NCI-H446 (cell line): ENCODE measurements at regions not wholly inside any gene's neighbourhood (a gene's known extent, or its start where the extent isn't known, plus 50 kb on each side); places are given as distances from the start of the nearest gene placed in this dataset.
"Not testable (repeated sequence)": the region's sequence is repeated elsewhere in the genome, so short reads cannot be mapped to it uniquely, and the experiment has no call there.

Source experiments
- DNase-seq, 2 experiments: peaks; one replicate each; lab custom pipeline; 2025; lab: John Stamatoyannopoulos, UW

DNA sequence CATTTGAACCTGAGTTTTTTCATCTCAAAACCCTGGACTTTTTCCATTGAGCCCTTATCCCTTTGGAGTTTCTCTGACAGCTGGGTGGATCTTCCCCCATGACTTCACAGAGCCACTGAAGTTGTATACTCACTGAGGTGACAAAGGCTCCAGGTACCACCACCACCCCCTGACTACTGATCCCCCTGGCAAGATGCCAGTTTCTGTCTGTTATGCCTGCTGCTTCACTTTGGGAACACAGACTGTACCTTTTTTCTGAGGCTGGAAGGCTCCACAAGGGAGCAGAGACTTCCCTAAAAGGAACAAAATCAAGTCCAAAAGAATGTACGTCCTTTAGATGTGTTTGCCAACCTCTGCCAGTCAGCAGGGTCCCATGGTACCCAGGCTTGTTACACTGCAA, 160.3 kb upstream of the JADE1 start:
- DNase-seq, result no peak

DNA sequence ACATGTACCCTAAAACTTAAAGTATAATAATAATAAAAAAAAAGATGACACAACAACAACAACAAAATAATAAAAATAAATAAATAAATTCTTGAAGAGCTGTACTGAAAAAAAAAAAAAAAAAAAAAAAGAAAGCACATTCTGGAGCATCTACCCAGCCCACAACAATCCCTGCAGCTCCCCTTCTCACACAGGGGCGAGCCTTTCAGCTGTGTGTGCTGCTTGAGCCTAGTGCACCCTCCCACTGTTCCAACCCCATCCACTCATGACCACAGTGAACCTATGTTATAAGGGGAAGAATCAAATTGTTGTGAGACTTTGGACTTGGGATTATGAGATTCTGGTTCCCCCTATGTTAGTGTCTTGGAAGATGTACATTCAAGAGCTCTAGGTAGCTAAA, 161.5 kb upstream of the JADE1 start:
- no peak for DNase-seq

DNA sequence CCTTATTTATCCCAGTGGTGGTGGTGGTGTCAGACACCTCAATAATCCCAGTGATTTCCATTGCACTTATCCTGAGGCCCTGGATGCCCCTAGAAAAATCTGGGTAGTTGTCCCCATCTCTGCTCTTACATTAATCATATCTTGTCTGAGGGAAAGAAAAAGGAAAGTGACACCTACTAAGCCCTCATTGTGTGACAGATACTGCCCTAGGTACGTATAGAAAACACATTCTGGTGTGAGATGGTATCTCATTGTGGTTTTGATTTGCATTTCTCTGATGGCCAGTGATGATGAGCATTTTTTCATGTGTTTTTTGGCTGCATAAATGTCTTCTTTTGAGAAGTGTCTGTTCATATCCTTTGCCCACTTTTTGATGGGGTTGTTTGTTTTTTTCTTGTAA, 162.6 kb upstream of the JADE1 start:
- DNase-seq, result not testable (repeated sequence)

DNA sequence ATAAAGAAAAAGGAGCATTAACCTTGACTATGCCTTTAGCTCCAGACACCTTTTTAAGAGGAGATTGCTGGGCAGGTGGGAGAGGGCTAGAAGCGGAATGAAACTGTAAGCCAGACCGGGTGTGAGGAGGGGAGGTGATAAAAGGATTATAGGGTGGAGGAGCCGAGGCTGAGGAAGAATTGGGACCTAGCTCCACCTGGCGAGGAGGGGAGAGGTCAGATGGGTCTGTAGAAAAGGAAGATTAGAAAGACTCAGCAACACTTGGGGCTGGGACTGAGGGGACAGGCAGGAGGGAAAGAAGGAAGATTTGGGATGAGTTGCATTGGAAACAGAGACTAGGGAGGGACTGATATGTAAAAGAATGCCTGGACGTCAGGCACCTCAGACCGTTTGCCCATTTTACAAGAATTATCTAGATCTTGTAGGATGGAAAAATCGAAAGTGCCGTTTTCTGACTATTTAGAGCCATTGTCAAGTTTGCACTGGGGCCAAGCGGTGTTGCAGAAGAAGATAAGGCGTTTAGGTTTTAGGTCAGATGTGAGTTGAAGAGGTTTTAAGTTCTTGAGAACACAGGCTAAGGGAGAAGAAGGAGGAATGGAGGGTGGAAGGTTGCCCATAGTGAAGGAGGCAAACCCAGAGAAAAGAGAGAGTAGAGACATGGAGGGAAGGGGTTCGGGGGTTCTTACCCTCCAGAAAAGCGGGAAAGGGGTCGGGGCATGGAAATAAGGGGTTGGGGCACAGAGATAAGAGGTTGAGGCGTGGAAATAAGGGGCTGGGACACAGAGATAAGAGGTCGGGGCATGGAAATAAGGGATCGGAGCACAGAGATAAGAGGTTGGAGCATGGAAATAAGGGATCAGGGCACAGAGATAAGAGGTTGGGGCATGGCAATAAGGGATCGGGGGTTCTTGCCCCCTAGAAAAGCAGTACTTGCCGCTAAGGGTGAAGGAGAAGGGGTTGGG, 164.5 kb upstream of the JADE1 start:
- not testable (repeated sequence) for DNase-seq

DNA sequence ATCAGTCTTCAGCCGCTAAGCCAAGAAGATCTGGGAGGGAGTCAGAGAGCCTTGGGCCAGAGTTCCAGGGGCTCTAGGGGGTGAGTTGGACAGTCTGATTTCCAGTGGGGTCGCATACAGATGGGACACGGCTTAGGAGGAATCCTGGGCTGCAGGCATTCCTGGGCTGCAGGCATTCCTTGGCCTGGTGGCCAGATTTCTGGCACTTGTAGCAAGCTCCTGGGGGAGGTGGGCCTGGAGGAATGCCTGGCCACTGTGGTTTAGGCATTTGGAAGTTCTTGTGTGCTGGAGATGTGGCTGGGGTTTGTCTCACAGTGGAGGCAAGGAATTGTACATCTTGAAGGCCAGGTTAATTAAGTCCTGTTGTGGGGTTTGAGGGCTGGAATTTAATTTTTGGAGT, 165.4 kb upstream of the JADE1 start:
- not testable (repeated sequence) for DNase-seq

DNA sequence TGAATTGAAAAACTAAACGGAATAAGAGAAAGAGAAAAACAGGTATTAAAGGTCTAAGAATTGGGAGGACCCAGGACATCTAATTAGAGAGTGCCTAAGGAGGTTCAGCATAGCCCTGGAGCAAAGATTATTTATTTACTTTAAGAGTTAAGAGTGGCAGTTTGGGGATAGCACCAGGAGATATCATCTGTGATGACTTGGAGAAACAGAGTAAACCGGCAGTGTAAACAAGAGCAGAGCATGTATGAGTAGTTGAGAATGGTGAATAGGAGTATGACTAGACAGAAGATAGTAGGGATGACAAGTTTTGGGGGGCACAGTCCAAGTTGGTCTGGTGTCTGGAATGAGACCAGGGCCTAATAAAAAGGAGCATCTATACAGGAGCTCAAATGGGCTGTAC, 167.9 kb upstream of the JADE1 start:
- not testable (repeated sequence) for DNase-seq

DNA sequence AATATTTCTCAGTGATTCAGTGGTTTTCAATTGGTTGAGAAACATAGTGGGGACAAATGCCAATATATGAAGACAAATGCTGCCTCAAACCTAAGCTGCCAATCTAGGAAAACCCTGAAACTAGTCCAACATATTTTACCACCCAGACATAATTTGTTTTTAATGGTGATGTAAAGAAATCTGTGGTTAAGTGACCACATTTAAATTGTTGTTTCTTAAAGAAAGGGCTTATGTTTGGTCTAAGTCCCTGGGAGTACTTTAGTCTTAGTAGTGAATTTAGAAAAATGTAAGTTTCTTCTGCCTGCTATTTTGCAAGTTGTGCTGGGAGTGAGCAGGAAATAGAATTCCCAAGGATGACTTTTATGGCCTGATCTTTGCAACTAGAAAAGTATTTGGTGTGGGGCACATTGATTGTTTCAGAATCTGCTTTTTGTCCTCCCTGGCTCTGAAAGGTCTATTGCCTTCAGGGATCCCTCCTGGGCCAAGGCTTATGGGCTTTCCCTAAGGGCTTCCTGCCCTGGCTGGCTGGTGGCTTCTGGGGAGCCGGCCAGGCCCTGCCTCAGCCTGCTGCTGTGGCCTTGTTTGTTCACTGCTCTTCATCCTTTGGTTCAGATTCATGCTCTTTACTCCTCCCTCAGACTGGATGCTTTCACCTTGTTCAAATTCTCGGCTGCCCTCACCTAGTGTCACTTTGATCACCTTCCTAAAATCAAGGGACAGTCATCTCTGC, 169.8 kb upstream of the JADE1 start:
- DNase-seq, result no peak

DNA sequence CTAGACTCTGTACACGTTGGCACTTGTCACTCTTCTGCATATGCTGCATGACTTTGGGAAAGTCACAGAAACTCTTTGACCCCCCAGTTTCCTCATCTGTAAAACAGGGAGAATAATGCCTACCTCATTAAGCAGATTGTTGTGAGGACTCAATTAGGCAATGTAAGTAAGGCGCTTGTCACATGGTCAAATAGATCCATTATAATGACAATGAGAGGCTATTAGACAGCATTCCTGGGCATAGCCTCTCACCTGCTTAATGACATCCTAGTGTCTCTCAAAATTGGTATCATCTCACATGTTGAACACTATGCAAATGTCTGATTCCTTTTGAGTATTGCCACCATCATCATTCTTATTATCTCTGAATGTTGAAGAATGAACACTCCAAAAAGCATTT, 172.6 kb upstream of the JADE1 start:
- no peak for DNase-seq

DNA sequence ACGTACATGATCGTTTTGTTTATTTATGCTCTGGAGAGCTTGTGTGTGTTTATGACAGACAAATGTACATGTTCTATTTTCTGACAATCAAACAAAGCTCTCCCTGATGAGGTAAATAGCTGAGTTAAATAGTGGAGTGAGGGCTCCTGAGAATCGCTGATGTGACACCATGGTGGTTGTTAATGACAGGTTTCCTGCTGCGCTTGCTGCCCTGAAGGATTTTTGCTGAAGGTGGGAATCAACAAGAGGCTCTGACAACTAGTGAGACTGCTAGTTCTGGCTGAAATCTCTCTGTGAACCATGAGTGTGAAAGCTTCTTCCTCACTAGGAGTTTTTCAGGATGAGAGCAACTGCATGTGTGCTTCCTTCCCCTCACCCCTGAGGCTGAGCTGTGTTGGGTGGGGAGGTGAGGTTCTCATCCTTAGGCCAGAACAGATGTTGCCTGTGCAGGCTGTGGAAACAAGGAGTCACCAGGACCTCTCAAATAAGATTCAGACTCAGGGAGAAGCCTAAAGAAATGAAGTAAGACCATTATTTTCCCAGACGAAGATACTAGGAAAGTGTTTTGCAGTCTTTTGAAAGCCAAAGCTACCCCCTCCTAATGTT, 173.4 kb upstream of the JADE1 start:
- DNase-seq, result no peak

DNA sequence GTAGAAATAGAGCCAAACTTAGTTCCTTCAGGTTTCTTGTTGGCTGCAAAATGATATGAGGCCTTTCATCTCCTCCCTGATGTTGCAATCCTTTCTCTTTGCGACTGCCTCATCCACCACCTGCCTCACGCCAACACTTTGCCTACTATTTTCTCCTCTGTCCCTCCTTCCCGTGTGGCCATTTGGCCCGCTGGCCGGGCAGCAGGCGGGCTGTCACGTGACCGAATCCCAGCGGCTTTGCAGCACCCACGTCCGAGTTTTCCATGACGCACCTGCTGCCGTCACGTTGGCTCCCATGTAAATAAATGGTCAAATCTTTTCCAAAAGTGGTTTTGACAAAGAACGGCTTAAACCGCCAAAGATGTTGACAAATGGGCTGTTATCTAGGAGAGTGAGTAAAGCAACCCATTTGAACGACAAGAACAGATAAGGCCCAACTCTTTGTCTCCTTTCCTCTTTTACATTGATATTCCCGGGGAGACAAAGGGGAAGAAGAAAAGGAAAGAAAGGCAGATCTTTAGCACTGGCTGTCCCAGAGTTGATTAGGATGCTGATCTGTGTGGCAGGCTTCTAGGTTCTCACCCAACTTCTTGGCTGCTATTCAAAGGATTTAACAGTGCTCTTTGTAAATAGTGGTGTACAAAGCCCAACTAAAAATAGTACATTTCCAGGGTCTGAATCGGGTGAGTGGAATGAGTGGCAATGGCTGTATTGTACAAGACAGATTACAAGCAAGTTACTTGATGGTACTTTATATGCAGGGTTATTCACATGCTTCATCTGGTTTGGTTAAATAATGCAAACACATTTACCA, 174.2 kb upstream of the JADE1 start:
- DNase-seq, result peak in 1 of 2 experiments; percentile 25

DNA sequence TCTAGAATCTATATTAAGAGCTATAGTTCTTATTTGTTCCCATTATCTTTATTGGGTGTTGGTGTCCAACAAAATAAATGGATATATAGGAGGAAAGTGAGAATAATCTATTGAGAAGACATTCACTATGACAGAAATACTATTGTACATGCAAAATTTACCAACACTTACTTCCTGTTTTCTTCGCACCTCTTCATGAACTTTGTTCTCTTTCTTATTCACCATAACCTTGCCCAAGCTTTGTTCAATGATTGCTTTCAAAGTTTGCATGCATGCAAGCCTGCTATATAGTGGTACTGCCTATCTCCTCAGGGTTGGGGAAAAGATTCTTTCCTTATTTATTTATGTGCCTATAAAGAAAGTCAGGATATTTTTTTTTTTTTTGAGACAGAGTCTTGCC, 176.4 kb upstream of the JADE1 start:
- no peak for DNase-seq

DNA sequence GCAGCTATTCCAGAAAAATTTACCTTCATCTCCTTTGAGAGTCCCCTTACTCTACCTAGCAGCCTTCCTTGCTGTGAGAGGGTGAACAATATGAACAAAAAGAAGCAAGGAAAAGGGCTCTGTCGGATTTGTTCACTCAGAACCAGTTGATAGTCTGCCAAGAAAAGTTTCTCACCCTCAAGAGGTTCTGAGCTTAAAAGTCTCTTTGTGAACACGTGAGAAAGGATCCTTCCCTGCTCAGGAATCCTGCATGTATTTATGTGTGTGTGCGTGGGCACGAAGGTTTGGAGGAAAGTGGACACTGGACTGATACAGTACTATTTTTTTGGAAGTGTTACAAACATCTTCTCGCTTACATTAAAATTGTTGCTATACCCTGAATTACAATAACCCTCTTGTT, 178.6 kb upstream of the JADE1 start:
- no peak for DNase-seq

DNA sequence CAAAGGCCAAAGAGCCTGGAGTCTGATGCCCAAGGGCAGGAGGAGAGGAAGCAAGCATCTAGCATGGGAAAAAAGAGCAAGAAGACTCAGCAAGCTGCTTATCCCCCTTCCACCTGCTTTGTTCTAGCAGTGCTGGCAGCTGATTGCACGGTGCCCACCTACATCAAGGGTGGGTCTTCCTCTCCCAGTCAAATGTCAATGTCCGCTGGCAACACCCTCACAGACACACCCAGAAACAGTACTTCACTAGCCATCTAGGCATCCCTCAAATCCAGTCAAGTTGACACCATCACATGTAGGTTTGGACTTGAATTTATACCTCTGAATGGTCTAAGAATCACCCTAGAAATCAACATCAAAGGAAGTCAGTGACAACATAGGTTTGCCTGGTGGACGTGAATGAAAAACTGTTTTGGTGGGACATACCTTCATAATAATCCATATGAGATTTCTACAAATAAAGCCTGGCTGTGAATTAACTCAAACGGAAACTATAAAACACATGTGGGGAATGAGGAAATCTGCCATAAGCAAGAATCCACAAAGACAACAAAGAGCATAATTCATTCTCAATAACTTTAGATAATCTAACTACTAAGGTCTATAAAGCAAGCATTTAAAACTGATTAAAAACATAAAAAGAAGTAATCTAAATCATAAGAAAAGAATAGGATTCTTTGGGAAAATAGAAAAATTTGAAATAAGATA, 185.8 kb upstream of the JADE1 start:
- no peak for DNase-seq

DNA sequence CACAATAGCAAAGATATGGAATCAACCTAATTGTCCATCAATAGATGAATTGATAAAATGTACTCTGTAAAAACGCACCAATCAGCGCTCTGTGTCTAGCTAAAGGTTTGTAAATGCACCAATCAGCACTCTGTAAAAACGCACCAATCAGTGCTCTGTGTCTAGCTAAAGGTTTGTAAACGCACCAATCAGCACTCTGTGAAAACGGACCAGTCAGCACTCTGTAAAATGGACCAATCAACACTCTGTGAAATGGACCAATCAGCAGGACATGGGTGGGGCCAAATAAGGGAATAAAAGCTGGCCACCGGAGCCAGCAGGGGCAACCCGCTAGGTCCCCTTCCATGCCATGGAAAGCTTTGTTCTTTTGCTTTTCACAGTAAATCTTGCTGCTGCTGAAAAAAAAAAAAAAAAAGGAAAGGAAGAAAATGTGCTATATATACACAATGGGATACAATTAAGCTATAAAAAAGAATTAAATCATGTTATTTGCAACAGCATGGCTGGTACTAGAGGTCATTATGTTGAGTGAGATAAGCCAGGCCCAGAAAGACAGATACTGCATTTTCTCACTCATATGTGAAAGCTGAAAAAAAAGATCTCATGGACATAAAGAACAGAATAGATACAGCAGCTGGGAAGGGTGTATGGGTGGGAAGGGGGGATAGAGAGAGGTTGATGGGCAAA, 189.1 kb upstream of the JADE1 start:
- not testable (repeated sequence) for DNase-seq

DNA sequence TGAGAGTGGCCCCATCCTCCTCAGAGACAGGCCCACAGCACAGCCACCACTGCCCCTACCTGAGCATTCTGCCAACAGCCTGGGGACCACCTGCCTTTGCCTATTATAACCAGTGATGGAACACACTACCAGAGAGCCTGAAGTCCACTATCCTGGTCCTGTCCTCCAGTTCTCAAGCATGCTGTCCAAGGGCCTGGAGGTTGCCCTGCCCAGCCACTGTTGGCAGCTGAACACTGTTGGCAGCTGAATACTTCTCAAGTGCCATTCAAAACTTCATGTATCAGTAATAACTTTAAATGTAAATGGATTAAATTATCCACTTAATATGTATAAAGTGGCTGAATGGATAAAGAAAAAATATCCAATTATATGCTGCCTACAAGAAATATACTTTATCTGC, 194.3 kb upstream of the JADE1 start:
- no peak for DNase-seq

DNA sequence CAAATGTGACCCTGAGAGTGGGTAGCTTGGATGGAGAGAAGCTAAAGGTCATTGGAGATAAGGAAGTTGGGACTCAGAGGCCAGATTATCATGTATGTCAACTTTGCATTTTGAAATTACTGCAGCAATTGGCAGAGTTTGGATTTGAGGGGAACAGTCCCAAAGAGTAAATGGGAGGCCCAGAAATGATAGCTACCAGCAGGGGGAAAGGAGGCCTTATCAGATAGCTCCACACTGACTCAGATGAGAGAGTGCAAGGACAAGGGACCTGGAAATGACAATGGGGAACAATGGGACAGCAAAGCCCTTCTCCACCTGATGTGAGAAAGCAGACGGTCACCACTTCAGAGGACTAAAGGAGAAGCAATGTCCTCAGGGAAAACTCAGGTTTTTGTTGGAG, 201.5 kb upstream of the JADE1 start:
- no peak for DNase-seq

DNA sequence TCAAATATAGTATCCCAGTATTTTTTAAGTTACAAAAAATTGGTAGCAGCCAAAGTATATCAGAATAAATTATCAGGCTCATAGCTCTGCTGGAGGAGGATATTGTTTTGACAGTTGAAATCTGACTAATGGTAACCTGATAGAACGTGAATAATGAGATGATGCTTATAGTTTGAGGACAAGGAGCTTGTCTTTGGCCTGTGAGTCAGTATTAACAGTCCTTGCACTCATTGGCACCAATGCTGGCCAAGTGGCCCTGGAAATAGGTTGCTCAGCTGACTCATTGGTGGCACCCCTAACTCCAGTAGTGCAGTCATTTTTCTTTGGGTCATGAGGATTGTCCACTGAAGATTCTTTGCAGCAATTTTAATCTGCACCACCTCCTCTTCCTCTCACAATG, 203.3 kb upstream of the JADE1 start:
- peak in 1 of 2 experiments; percentile 12 for DNase-seq

DNA sequence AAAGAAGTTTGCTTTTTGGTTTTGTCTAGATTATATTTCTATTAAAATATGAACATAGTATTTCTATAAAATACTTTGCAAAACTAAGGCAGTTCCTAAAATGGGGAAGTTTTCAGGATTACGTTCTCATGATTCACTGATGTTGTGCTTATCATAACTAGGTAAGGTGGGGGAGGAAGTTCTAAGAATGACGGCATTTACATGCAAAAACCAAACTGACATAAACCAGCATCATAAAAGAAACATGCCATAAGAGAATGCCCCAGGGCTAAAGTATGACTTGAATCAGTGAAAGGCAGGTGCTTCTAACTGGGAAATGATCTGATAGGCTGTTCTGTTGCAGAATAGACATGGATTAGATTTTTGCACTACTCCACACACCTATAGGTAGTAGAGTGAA, 204.7 kb upstream of the JADE1 start:
- no peak for DNase-seq

DNA sequence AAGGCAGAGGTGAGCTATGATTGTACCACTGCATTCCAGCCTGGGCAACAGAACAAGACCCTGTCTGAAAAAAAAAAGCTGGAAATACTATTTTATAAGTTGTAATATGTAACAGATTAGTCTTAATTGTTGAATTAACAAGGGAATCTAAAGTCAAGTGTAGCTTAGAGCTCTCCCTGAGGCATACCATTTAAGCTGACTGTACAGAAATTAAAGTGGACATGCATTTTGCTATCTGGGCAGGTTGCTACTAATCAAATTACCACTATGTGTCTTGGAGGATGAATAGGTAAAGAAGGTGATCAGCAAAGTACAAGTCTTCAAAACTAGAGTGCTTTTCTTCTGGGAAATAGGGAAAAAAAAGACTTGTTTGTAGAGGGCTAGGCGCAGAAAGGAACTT, 205.3 kb upstream of the JADE1 start:
- DNase-seq, result no peak

DNA sequence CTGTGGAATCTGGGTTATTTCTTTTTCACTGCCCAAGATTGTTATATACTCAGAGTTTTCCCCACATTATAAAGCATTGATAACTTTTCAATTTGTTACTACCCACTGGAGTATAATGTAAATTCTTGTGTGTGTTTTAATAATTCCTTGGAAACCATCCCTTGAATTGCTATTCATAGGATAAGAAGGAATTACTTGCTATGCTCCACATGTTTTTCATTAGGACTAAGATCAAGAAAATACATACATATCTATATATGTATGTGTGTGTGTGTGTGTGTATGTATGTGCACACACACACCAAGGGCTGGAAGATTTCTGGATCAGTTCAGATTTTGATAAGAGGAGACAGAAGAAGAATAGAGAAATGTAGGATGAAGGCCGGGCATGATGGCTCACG, 206.4 kb upstream of the JADE1 start:
- no peak for DNase-seq
